B cell (primary cell): ENCODE measurements at regions not wholly inside any gene's neighbourhood (a gene's known extent, or its start where the extent isn't known, plus 50 kb on each side); places are given as distances from the start of the nearest gene placed in this dataset.

Experiments
- ATAC-seq: fragments of 200-7000 bp; cut with Tn5 transposase; one replicate; pipeline ENCODE4 v1.10.0; 2021; ENCODE audit warnings: low read depth, mild to moderate bottlenecking, moderate number of reproducible peaks, moderate library complexity
- CTCF ChIA-PET: fragments of 350-600 bp; sonication (Branson Sonifier 250); formaldehyde crosslinking; loops from one replicate; lab custom pipeline; 2021; ENCODE audit warnings: antibody characterized with exemption, inconsistent platforms; lab: Charles Lee
- POLR2A ChIA-PET: fragments of 350-600 bp; sonication (Branson Sonifier 250); formaldehyde crosslinking; loops from one replicate; lab custom pipeline; 2021; ENCODE audit warnings: antibody characterized with exemption; lab: Charles Lee
- DNase-seq: peaks from one replicate; pipeline ENCODE4 v3.0.0; 2013
- H2AFZ ChIP-seq: 2 replicates; pipeline ENCODE4 v1.6.1; 2012; ENCODE audit warnings: mild to moderate bottlenecking, low read depth, low read length; ENCODE audit not compliant: insufficient read depth, poor library complexity, severe bottlenecking
- H3K27ac ChIP-seq, 2 donors: 1 replicate in 1 of 2; 2 replicates in 1 of 2; pipeline ENCODE4 v1.5.1; 2012 to 2013; ENCODE audit warnings: low read length in 2 of 2, mild to moderate bottlenecking in 2 of 2, moderate library complexity in 1 of 2
- H3K27me3 ChIP-seq, 4 experiments: fragments of 200-600 bp in 1 of 4; sonication (generic) in 1 of 4; replicated peaks in 1 of 4; 1 replicate in 2 of 4; 2 replicates in 2 of 4; pipeline versions ENCODE4 v1.6.1 to v1.7.0; 2013 to 2016; ENCODE audit warnings: low read length in 3 of 4, mild to moderate bottlenecking in 2 of 4, mixed read lengths in 1 of 4, moderate library complexity in 1 of 4; ENCODE audit not compliant: insufficient read depth in 4 of 4, control insufficient read depth in 3 of 4; ENCODE audit errors: control extremely low read depth in 1 of 4
- H3K36me3 ChIP-seq, 2 experiments: replicated peaks in 1 of 2; 1 replicate in 1 of 2; 2 replicates in 1 of 2; pipeline versions ENCODE4 v1.6.1 to v1.7.1; 2013; ENCODE audit warnings: low read length in 1 of 2; ENCODE audit not compliant: insufficient read depth in 2 of 2, control insufficient read depth in 1 of 2; ENCODE audit errors: control extremely low read depth in 1 of 2, extremely low read depth in 1 of 2
- H3K4me1 ChIP-seq, 2 donors: fragments of 200-600 bp in 1 of 2; sonication (generic) in 1 of 2; 1 replicate in 1 of 2; 2 replicates in 1 of 2; pipeline versions ENCODE4 v1.5.1 to v1.6.1; 2013 to 2017; ENCODE audit warnings: low read length in 2 of 2; ENCODE audit not compliant: control insufficient read depth in 2 of 2, insufficient read depth in 2 of 2
- H3K4me2 ChIP-seq: replicated peaks from 2 replicates; pipeline ENCODE3; 2012; ENCODE audit warnings: mild to moderate bottlenecking, low read depth, low read length; ENCODE audit not compliant: poor library complexity, severe bottlenecking
- H3K4me3 ChIP-seq, 5 experiments: fragments of 200-600 bp in 1 of 5; sonication (generic) in 1 of 5; 1 replicate in 3 of 5; 2 replicates in 2 of 5; pipeline versions ENCODE4 v1.5.1 to v1.7.0; 2011 to 2016; ENCODE audit warnings: low read length in 4 of 5, mild to moderate bottlenecking in 4 of 5, low read depth in 2 of 5, control low read depth in 1 of 5, moderate library complexity in 1 of 5; ENCODE audit not compliant: insufficient read depth in 1 of 5; ENCODE audit errors: control extremely low read depth in 1 of 5, extremely low read depth in 1 of 5
- H3K79me2 ChIP-seq: fragments of 200-600 bp; sonication (generic); one replicate; pipeline ENCODE4 v1.6.0; 2016; ENCODE audit warnings: low read length; ENCODE audit not compliant: control insufficient read depth, insufficient read depth
- H3K9ac ChIP-seq: fragments of 200-600 bp; sonication (generic); 2 replicates; pipeline ENCODE4 v1.6.1; 2017; ENCODE audit warnings: mild to moderate bottlenecking, low read length, moderate library complexity
- H3K9me3 ChIP-seq, 3 donors: one replicate each; pipeline versions ENCODE4 v1.6.1 to v1.7.1; 2013; ENCODE audit warnings: low read length in 2 of 3; ENCODE audit not compliant: control insufficient read depth in 2 of 3, insufficient read depth in 1 of 3; ENCODE audit errors: control extremely low read depth in 1 of 3
- H4K20me1 ChIP-seq: 2 replicates; pipeline ENCODE4 v1.6.0; 2012; ENCODE audit warnings: mild to moderate bottlenecking, low read length; ENCODE audit not compliant: insufficient read depth, control insufficient read depth, poor library complexity, severe bottlenecking
- H3K27ac Mint-ChIP-seq: one replicate; pipeline ENCODE4 v1.8.0; 2021; ENCODE audit warnings: mixed read lengths
- H3K27me3 Mint-ChIP-seq: one replicate; pipeline ENCODE4 v1.8.0; 2021; ENCODE audit warnings: mixed read lengths
- H3K4me1 Mint-ChIP-seq: one replicate; pipeline ENCODE4 v1.8.0; 2021; ENCODE audit warnings: mixed read lengths
- H3K4me3 Mint-ChIP-seq: one replicate; pipeline ENCODE4 v1.8.0; 2021; ENCODE audit warnings: mixed read lengths
- H3K9me3 Mint-ChIP-seq: one replicate; pipeline ENCODE4 v1.8.0; 2022; ENCODE audit warnings: mixed read lengths; ENCODE audit not compliant: insufficient read depth
- EZH2 ChIP-seq: IDR thresholded peaks from 2 replicates; pipeline ENCODE4 v1.6.1; 2012; ENCODE audit warnings: borderline replicate concordance, low read depth, mild to moderate bottlenecking, moderate library complexity, low read length; ENCODE audit not compliant: insufficient read depth, poor library complexity, severe bottlenecking
- WGBS: methylation state at CpG from one replicate; pipeline ENCODE4 v1.1.5; 2013; ENCODE audit warnings: missing lambda C conversion rate; ENCODE audit not compliant: insufficient coverage; 5-methylcytosine and 5-hydroxymethylcytosine counted together
- intact Hi-C: fragments of 100-400 bp; cut with micrococcal nuclease; formaldehyde crosslinking; loops from one replicate; pipeline ENCODE4 v1.10.0; 2022
- TF ChIP-seq, protein P1 (sequence below): fragments of 200-600 bp; IDR thresholded peaks from one replicate; pipeline ENCODE4 v1.8.0; 2022; ENCODE audit warnings: antibody characterized with exemption, mild to moderate bottlenecking

DNA sequence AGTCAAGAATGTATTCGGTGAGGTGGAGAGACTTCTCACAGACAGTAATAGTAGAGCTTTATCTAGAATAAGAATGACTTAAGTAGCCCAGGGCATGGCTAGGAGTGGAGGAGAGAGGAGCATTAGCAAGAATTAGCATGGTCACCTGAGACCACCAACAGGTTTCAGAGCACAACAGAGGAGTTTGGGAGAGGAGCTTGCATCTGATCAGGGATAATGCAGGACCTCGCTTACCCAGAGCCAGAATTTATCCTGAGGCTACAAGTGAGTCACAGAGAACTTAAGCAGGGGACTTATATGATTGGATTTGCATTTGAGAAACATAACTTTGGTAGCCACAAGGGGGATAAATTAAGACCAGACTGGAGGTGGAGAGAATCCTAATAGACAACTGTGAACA, 102.1 kb upstream of the FNDC3A start:
- ChIA-PET CTCF (interaction anchor here (0.7 kb wide), 1 partner anchor 115 kb away, joined by 3 read pairs; no protein-coding TSS in a partner anchor), POLR2A (no interaction called here)
- Histone ChIP-seq H3K79me2 (no peaks in the 10 kb centered on the region), H3K4me3 (no peak overlapping the region), H3K27ac (no peak overlapping the region), H3K4me2 (no peak overlapping the region), H4K20me1 (no peaks in the 10 kb centered on the region), H3K27me3 (peaks cover 0 to 6% (median 0%) of the 10 kb centered on the region in 4 experiments), H3K9ac (no peak overlapping the region), H3K9me3 (no peaks in the 10 kb centered on the region), H3K36me3 (no peaks in the 10 kb centered on the region), H2AFZ (no peak overlapping the region), H3K4me1 (no peaks in the 10 kb centered on the region)
- Mint-ChIP-seq H3K9me3 (no peaks in the 10 kb centered on the region), H3K27ac (no peak overlapping the region), H3K4me3 (no peak overlapping the region), H3K27me3 (peaks cover 14% of the 10 kb centered on the region), H3K4me1 (no peaks in the 10 kb centered on the region)
- intact Hi-C loops, result no loop called here
- TF ChIP-seq, protein P1, sequence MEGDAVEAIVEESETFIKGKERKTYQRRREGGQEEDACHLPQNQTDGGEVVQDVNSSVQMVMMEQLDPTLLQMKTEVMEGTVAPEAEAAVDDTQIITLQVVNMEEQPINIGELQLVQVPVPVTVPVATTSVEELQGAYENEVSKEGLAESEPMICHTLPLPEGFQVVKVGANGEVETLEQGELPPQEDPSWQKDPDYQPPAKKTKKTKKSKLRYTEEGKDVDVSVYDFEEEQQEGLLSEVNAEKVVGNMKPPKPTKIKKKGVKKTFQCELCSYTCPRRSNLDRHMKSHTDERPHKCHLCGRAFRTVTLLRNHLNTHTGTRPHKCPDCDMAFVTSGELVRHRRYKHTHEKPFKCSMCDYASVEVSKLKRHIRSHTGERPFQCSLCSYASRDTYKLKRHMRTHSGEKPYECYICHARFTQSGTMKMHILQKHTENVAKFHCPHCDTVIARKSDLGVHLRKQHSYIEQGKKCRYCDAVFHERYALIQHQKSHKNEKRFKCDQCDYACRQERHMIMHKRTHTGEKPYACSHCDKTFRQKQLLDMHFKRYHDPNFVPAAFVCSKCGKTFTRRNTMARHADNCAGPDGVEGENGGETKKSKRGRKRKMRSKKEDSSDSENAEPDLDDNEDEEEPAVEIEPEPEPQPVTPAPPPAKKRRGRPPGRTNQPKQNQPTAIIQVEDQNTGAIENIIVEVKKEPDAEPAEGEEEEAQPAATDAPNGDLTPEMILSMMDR, result no peak
- TF ChIP-seq EZH2, result no peak
- no peak for ATAC-seq
- DNase-seq, result no peak
- WGBS, result 100% methylated on average over 1 of the region's 2 CpGs

GRCh38 chr13:48874165-48874564, 101.5 kb upstream of the FNDC3A start:
- no peak for ATAC-seq
- no peaks in the 10 kb centered on the region for H3K79me2 ChIP-seq

More at GRCh38 chr13:48874165-48874564, 101.5 kb upstream of the FNDC3A start:
- intact Hi-C loops, result no loop called here
- no peak for TF ChIP-seq EZH2
- TF ChIP-seq, protein P1, result no peak
- no CpG with 5 or more reads among the region's 3 CpGs for WGBS
- Histone ChIP-seq H3K9ac (no peak overlapping the region), H3K4me3 (no peak overlapping the region), H3K36me3 (no peaks in the 10 kb centered on the region), H3K9me3 (no peaks in the 10 kb centered on the region), H2AFZ (no peak overlapping the region), H4K20me1 (no peaks in the 10 kb centered on the region), H3K4me2 (no peak overlapping the region), H3K27ac (no peak overlapping the region), H3K4me1 (no peaks in the 10 kb centered on the region), H3K27me3 (peaks cover 0 to 6% (median 0%) of the 10 kb centered on the region in 4 experiments)
- ChIA-PET CTCF (interaction anchor here (0.7 kb wide), 1 partner anchor 115 kb away, joined by 3 read pairs; no protein-coding TSS in a partner anchor), POLR2A (no interaction called here)
- DNase-seq, result no peak
- Mint-ChIP-seq H3K4me1 (no peaks in the 10 kb centered on the region), H3K27ac (no peak overlapping the region), H3K9me3 (no peaks in the 10 kb centered on the region), H3K27me3 (peaks cover 14% of the 10 kb centered on the region), H3K4me3 (no peak overlapping the region)
